Fibroblast of the aortic adventitia (primary cell): ENCODE measurements at regions not wholly inside any gene's neighbourhood (a gene's known extent, or its start where the extent isn't known, plus 50 kb on each side); places are given as distances from the start of the nearest gene placed in this dataset.

ENCODE experiments used
- DNase-seq: peaks from one replicate; pipeline ENCODE4 v3.0.0-alpha.2; 2010; ENCODE audit warnings: low read depth
- H3K4me3 ChIP-seq: 2 replicates; pipeline ENCODE4 v1.5.1; 2011; ENCODE audit warnings: low read depth, mild to moderate bottlenecking, control low read depth, low read length, moderate library complexity
- CTCF ChIP-seq: IDR thresholded peaks from 2 replicates; pipeline ENCODE4 v1.5.1; 2011; ENCODE audit warnings: mild to moderate bottlenecking, low read length, control low read depth, inconsistent platforms; ENCODE audit not compliant: insufficient read depth

GRCh38 chr1:68339505-68339904, 107.2 kb upstream of the WLS start:
- peak; percentile 64 for DNase-seq
- no peak overlapping the region for H3K4me3 ChIP-seq
- TF ChIP-seq CTCF, result no peak

- no peak overlapping the region for H3K4me3 ChIP-seq
- no peak for TF ChIP-seq CTCF
- no peak for DNase-seq
Observed at GRCh38 chr1:68338081-68338480, 105.8 kb upstream of the WLS start.

GRCh38 chr1:68332041-68332440, 99.7 kb upstream of the WLS start:
- no peak for DNase-seq

GRCh38 chr1:68331117-68331865, 99.0 kb upstream of the WLS start:
- H3K4me3 ChIP-seq, result no peak overlapping the region
- peak; percentile 92 for DNase-seq
- TF ChIP-seq CTCF, result no peak

More at GRCh38 chr1:68332041-68332440, 99.7 kb upstream of the WLS start:
- no peak overlapping the region for H3K4me3 ChIP-seq
- no peak for TF ChIP-seq CTCF

- TF ChIP-seq CTCF, result no peak
- no peak overlapping the region for H3K4me3 ChIP-seq
- DNase-seq, result no peak
Observed at GRCh38 chr1:68330391-68330790, 98.1 kb upstream of the WLS start.

- TF ChIP-seq CTCF, result no peak
- DNase-seq, result peak; percentile 27
- H3K4me3 ChIP-seq, result no peak overlapping the region
Observed at GRCh38 chr1:68329096-68329835, 96.9 kb upstream of the WLS start.
